ENCODE measurements at regions not wholly inside any gene's neighbourhood (a gene's known extent, or its start where the extent isn't known, plus 50 kb on each side); places are given as distances from the start of the nearest gene placed in this dataset.

- H3K27ac ChIP-seq (ENCODE audit: low read depth in 1 of 2, low read length in 2 of 2), result no peak overlapping the region
- H4K20me1 ChIP-seq (ENCODE audit: insufficient read depth, low read length), result no peaks in the 10 kb centered on the region
- H3K36me3 ChIP-seq (replicated peaks in 1 of 2; ENCODE audit: control insufficient read depth in 1 of 2, insufficient read depth in 2 of 2, low read length in 2 of 2), result no peaks in the 10 kb centered on the region
- intact Hi-C loops (cut with micrococcal nuclease), result no loop called here
- H3K27me3 ChIP-seq (ENCODE audit: control insufficient read depth in 2 of 2, insufficient read depth in 2 of 2, low read length in 2 of 2), result no peaks in the 10 kb centered on the region
- no peak overlapping the region for H3K4me2 ChIP-seq (replicated peaks; ENCODE audit: extremely low read depth, low read length, poor library complexity, severe bottlenecking)
- H3K4me1 Mint-ChIP-seq, result no peaks in the 10 kb centered on the region
- WGBS (ENCODE audit: insufficient coverage), result no CpG with 5 or more reads among the region's 7 CpGs
- no peaks in the 10 kb centered on the region for H3K9me3 ChIP-seq (replicated peaks in 1 of 2; ENCODE audit: control insufficient read depth in 1 of 2, insufficient read depth in 1 of 2, low read length in 2 of 2)
- no peaks in the 10 kb centered on the region for H3K79me2 ChIP-seq (ENCODE audit: insufficient read depth, low read length)
- H3K9me3 Mint-ChIP-seq, result peaks cover 0 to 5% (median 1%) of the 10 kb centered on the region in 7 donors
- H3K27ac Mint-ChIP-seq, result no peak overlapping the region
- no peaks in the 10 kb centered on the region for H3K4me1 ChIP-seq (ENCODE audit: control insufficient read depth in 1 of 2, insufficient read depth in 2 of 2, low read length in 2 of 2)
- no peak overlapping the region for H2AFZ ChIP-seq (ENCODE audit: insufficient read depth, low read depth, low read length, poor library complexity, severe bottlenecking)
- H3K4me3 ChIP-seq (replicated peaks in 1 of 3; ENCODE audit: low read depth in 2 of 3, low read length in 3 of 3), result no peak overlapping the region
- no peak for DNase-seq
- H3K9ac ChIP-seq (ENCODE audit: insufficient read depth, low read length, poor library complexity, severe bottlenecking), result no peak overlapping the region
- no peak overlapping the region for H3K4me3 Mint-ChIP-seq
- no peak for TF ChIP-seq CTCF (IDR thresholded peaks at IDR 0.05)
- H3K36me3 Mint-ChIP-seq, result no peaks in the 10 kb centered on the region
- peaks cover 0 to 2% (median 0%) of the 10 kb centered on the region in 3 donors for H3K27me3 Mint-ChIP-seq (ENCODE audit: low read depth in 3 of 3)
These were observed 234.3 kb downstream of the PYDC2 start for GRCh38 chr3:191695131-191695814.

GRCh38 chr3:191695815-191696153, 234.8 kb downstream of the PYDC2 start:
- Histone ChIP-seq H4K20me1 (ENCODE audit: insufficient read depth, low read length) (no peaks in the 10 kb centered on the region), H3K27me3 (ENCODE audit: control insufficient read depth in 2 of 2, insufficient read depth in 2 of 2, low read length in 2 of 2) (no peaks in the 10 kb centered on the region), H3K4me1 (ENCODE audit: control insufficient read depth in 1 of 2, insufficient read depth in 2 of 2, low read length in 2 of 2) (no peaks in the 10 kb centered on the region), H3K9ac (ENCODE audit: insufficient read depth, low read length, poor library complexity, severe bottlenecking) (no peak overlapping the region), H3K36me3 (replicated peaks in 1 of 2; ENCODE audit: control insufficient read depth in 1 of 2, insufficient read depth in 2 of 2, low read length in 2 of 2) (no peaks in the 10 kb centered on the region), H2AFZ (ENCODE audit: insufficient read depth, low read depth, low read length, poor library complexity, severe bottlenecking) (no peak overlapping the region), H3K4me2 (replicated peaks; ENCODE audit: extremely low read depth, low read length, poor library complexity, severe bottlenecking) (no peak overlapping the region), H3K4me3 (replicated peaks in 1 of 3; ENCODE audit: low read depth in 2 of 3, low read length in 3 of 3) (no peak overlapping the region), H3K79me2 (ENCODE audit: insufficient read depth, low read length) (no peaks in the 10 kb centered on the region), H3K9me3 (replicated peaks in 1 of 2; ENCODE audit: control insufficient read depth in 1 of 2, insufficient read depth in 1 of 2, low read length in 2 of 2) (no peaks in the 10 kb centered on the region), H3K27ac (ENCODE audit: low read depth in 1 of 2, low read length in 2 of 2) (no peak overlapping the region)
- Mint-ChIP-seq H3K4me1 (no peaks in the 10 kb centered on the region), H3K36me3 (no peaks in the 10 kb centered on the region), H3K27ac (no peak overlapping the region), H3K9me3 (peaks cover 0 to 5% (median 2%) of the 10 kb centered on the region in 7 donors), H3K27me3 (ENCODE audit: low read depth in 3 of 3) (peaks cover 0 to 2% (median 0%) of the 10 kb centered on the region in 3 donors), H3K4me3 (no peak overlapping the region)
- TF ChIP-seq CTCF (IDR thresholded peaks at IDR 0.05), result no peak
- intact Hi-C loops (cut with micrococcal nuclease), result no loop called here
- DNase-seq, result no peak

All from CD14-positive monocyte (primary cell).